SK-N-SH treated with all-trans-retinoic acid at 6 μM for 48 hours (cell line): ENCODE measurements at regions not wholly inside any gene's neighbourhood (a gene's known extent, or its start where the extent isn't known, plus 50 kb on each side); places are given as distances from the start of the nearest gene placed in this dataset.

ENCODE experiments used
- TCF4 ChIP-seq: fragments of 250-450 bp; sonication (Bioruptor Pico); IDR thresholded peaks from 2 replicates; pipeline ENCODE4 v1.8.0; 2021; ENCODE audit warnings: mild to moderate bottlenecking, moderate library complexity, borderline replicate concordance
- ZFP30 ChIP-seq: fragments of 450-650 bp; formaldehyde crosslinking; IDR thresholded peaks from 2 replicates; pipeline ENCODE4 v1.5.0; 2022; ENCODE audit warnings: mild to moderate bottlenecking, moderate library complexity
- TF ChIP-seq, protein P1 (sequence below): fragments of 250-450 bp; sonication (Bioruptor Pico); IDR thresholded peaks from 2 replicates; pipeline ENCODE4 v1.5.1; 2020; ENCODE audit warnings: low read depth, mild to moderate bottlenecking, moderate library complexity
- TF ChIP-seq, protein P2 (sequence below): fragments of 250-450 bp; sonication (Bioruptor Pico); IDR thresholded peaks from 2 replicates; pipeline ENCODE4 v1.5.1; 2021; ENCODE audit warnings: mild to moderate bottlenecking, moderate library complexity

DNA sequence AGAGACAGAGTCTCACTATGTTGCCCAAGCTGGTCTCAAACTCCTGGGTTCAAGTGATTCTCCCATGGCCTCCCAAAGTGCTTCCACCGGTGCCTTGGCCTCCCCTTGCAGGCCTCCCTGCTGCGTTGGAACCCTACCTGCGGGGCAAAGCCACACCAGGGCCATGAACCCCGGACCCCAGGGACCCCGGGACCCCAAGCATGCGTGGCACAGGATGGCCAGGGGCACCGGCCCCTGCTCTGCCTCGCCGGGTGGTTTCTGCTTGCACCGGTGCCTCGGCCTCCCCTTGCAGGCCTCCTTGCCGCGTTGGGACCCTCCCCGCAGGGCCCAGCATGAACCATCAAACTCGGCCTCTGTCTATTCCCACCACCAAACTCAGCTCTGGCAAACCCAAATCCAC, 301.0 kb upstream of the NPVF start:
- TF ChIP-seq, protein P1, sequence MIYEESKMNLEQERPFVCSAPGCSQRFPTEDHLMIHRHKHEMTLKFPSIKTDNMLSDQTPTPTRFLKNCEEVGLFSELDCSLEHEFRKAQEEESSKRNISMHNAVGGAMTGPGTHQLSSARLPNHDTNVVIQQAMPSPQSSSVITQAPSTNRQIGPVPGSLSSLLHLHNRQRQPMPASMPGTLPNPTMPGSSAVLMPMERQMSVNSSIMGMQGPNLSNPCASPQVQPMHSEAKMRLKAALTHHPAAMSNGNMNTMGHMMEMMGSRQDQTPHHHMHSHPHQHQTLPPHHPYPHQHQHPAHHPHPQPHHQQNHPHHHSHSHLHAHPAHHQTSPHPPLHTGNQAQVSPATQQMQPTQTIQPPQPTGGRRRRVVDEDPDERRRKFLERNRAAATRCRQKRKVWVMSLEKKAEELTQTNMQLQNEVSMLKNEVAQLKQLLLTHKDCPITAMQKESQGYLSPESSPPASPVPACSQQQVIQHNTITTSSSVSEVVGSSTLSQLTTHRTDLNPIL, result no peak
- TF ChIP-seq ZFP30 (CRISPR knock-in tag), result no peak
- TF ChIP-seq, protein P2, sequence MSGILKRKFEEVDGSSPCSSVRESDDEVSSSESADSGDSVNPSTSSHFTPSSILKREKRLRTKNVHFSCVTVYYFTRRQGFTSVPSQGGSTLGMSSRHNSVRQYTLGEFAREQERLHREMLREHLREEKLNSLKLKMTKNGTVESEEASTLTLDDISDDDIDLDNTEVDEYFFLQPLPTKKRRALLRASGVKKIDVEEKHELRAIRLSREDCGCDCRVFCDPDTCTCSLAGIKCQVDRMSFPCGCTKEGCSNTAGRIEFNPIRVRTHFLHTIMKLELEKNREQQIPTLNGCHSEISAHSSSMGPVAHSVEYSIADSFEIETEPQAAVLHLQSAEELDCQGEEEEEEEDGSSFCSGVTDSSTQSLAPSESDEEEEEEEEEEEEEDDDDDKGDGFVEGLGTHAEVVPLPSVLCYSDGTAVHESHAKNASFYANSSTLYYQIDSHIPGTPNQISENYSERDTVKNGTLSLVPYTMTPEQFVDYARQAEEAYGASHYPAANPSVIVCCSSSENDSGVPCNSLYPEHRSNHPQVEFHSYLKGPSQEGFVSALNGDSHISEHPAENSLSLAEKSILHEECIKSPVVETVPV (CRISPR knock-in tag), result no peak
- TF ChIP-seq TCF4 (CRISPR knock-in tag), result no peak
